WERI-Rb-1 (cell line): ENCODE measurements at regions not wholly inside any gene's neighbourhood (a gene's known extent, or its start where the extent isn't known, plus 50 kb on each side); places are given as distances from the start of the nearest gene placed in this dataset.

ENCODE experiments used
- DNase-seq: peaks from one replicate; pipeline ENCODE4 v3.0.0-alpha.2; 2020
- H3K27ac ChIP-seq: fragments of 250-450 bp; sonication (Bioruptor Pico); 2 replicates; pipeline ENCODE4 v1.5.1; 2020; ENCODE audit warnings: mild to moderate bottlenecking, moderate library complexity
- H3K27me3 ChIP-seq: fragments of 250-450 bp; sonication (Bioruptor Pico); 2 replicates; pipeline ENCODE4 v1.5.1; 2021; ENCODE audit warnings: mild to moderate bottlenecking, low read depth, moderate library complexity; ENCODE audit not compliant: insufficient read depth, severe bottlenecking
- H3K36me3 ChIP-seq: fragments of 250-450 bp; sonication (Bioruptor Pico); 2 replicates; pipeline ENCODE4 v1.5.1; 2020; ENCODE audit warnings: mild to moderate bottlenecking, moderate library complexity
- H3K4me3 ChIP-seq: 2 replicates; pipeline ENCODE4 v1.5.1; 2011; ENCODE audit warnings: low read depth, mild to moderate bottlenecking, control low read depth, low read length
- H3K9me3 ChIP-seq: fragments of 250-450 bp; sonication (Bioruptor Pico); 2 replicates; pipeline ENCODE4 v1.5.1; 2021; ENCODE audit warnings: mild to moderate bottlenecking, moderate library complexity; ENCODE audit not compliant: severe bottlenecking
- TF ChIP-seq, protein P1 (sequence below): IDR thresholded peaks from 2 replicates; pipeline ENCODE4 v1.5.1; 2011; ENCODE audit warnings: low read depth, mild to moderate bottlenecking, control low read depth, inconsistent platforms, low read length

DNA sequence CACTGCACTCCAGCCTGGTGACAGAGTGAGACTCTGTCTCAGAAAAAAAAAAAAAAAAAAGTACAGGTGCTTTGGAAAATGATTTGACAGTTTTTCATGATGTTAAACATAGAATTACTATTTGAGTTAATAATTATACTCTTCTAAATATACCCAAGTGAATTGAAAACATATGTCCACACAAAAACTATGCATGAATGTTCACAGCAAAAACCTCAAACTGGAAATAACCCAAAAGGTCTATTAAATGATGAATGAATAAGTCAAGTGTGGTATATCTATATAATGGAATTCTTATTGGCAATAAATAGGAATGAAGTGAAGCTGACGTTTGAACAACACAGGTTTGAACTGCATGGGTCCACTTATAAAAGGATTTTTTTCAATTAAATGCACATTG is 207.2 kb upstream of the DAB2 start:
- H3K9me3 ChIP-seq, result no peaks in the 10 kb centered on the region
- TF ChIP-seq, protein P1, sequence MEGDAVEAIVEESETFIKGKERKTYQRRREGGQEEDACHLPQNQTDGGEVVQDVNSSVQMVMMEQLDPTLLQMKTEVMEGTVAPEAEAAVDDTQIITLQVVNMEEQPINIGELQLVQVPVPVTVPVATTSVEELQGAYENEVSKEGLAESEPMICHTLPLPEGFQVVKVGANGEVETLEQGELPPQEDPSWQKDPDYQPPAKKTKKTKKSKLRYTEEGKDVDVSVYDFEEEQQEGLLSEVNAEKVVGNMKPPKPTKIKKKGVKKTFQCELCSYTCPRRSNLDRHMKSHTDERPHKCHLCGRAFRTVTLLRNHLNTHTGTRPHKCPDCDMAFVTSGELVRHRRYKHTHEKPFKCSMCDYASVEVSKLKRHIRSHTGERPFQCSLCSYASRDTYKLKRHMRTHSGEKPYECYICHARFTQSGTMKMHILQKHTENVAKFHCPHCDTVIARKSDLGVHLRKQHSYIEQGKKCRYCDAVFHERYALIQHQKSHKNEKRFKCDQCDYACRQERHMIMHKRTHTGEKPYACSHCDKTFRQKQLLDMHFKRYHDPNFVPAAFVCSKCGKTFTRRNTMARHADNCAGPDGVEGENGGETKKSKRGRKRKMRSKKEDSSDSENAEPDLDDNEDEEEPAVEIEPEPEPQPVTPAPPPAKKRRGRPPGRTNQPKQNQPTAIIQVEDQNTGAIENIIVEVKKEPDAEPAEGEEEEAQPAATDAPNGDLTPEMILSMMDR, result no peak
- no peaks in the 10 kb centered on the region for H3K27me3 ChIP-seq
- H3K27ac ChIP-seq, result no peak overlapping the region
- no peak for DNase-seq
- no peak overlapping the region for H3K4me3 ChIP-seq
- no peaks in the 10 kb centered on the region for H3K36me3 ChIP-seq

DNA sequence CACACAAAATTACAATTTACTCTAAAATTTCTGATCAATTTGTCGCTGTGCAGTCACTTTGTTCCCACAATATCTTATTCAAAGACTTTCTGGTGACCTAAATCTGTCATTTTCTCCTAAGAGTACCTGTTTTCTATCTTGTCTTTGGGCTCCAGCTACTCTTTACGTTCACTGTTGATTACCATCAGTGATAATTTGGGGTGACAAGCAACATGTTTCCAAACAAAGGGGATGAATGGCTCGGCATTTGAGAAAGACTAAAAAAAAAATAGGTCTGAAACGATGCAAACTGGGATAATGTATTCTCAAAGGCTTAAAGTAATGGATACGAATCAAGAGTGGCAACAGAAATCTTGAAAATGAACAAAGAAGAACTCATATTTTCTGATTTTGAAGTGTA is 205.2 kb upstream of the DAB2 start:
- no peak for DNase-seq
- no peaks in the 10 kb centered on the region for H3K27me3 ChIP-seq
- TF ChIP-seq, protein P1, result no peak
- H3K4me3 ChIP-seq, result no peak overlapping the region
- no peaks in the 10 kb centered on the region for H3K36me3 ChIP-seq
- no peak overlapping the region for H3K27ac ChIP-seq
- H3K9me3 ChIP-seq, result no peaks in the 10 kb centered on the region

DNA sequence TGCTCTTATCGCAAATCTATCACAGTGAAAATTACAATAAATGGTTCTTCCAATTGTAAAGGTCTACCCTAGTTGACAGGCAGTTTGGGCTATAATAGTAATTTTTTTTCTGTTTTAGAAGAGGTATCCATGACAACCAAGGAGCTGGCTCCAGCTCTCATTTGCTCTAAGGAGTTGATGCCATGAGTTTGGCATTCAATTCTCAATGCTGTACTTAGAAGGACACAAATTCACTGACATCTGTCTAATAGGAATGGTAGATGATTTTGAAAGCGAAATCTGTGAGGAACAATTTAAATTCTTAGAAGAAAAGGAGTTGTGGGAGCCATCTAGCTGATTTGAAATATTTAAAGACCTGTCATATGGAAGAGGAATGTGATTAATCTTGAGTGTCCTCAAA is 203.6 kb upstream of the DAB2 start:
- no peak overlapping the region for H3K4me3 ChIP-seq
- no peak overlapping the region for H3K27ac ChIP-seq
- H3K9me3 ChIP-seq, result no peaks in the 10 kb centered on the region
- H3K36me3 ChIP-seq, result no peaks in the 10 kb centered on the region
- TF ChIP-seq, protein P1, result no peak
- no peaks in the 10 kb centered on the region for H3K27me3 ChIP-seq
- DNase-seq, result no peak

DNA sequence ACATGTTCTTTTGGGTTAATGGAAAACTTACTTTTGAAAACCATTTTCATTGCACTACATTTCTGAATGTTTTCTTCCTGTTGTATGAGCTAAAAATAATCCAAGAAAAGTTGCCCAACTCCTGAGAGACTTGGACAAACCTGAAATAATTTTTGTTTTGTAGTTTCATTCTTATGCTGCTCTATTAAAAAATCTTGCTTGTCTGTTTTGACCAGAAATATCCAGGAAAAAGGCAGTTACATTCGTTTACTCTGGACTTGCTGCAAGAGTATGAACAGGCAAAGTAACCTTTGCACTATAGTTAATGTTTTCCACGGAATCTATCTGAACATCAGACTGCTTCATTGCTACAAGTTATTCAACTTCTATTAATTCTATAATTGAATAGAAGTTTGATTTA is 200.1 kb upstream of the DAB2 start:
- Histone ChIP-seq H3K27ac (no peak overlapping the region), H3K4me3 (no peak overlapping the region), H3K9me3 (no peaks in the 10 kb centered on the region), H3K36me3 (no peaks in the 10 kb centered on the region), H3K27me3 (no peaks in the 10 kb centered on the region)
- no peak for DNase-seq
- TF ChIP-seq, protein P1, result no peak

DNA sequence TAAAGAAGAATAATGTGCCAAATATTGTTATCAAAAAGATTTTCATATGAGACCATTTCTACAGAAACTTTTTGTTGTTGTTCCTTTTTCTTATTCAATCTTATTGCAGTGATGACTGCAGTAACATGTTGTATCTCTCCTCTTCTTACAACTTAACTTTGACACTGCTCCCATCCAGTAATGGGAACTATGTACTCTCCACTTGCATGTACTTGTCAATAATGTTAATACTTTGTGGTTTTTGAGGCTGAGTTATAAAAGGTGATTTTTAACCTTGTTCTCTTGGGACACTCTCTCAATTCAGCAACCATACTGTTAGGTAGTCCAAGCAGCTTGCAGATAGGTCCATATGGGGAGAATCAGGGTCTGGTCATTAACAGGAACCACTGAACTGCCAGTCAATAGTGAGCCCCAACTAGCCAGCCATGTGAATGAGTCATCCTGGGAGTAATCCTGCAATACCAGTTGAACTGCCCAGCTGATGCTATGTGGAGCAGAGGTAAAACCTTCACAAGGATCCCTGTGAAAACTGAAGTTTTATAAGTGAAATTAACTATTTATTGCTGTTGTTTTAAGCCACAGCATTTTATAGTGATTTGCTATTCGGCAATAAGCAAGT is 199.6 kb upstream of the DAB2 start:
- Histone ChIP-seq H3K27ac (no peak overlapping the region), H3K4me3 (no peak overlapping the region), H3K27me3 (no peaks in the 10 kb centered on the region), H3K36me3 (no peaks in the 10 kb centered on the region), H3K9me3 (no peaks in the 10 kb centered on the region)
- DNase-seq, result no peak
- TF ChIP-seq, protein P1, result no peak

DNA sequence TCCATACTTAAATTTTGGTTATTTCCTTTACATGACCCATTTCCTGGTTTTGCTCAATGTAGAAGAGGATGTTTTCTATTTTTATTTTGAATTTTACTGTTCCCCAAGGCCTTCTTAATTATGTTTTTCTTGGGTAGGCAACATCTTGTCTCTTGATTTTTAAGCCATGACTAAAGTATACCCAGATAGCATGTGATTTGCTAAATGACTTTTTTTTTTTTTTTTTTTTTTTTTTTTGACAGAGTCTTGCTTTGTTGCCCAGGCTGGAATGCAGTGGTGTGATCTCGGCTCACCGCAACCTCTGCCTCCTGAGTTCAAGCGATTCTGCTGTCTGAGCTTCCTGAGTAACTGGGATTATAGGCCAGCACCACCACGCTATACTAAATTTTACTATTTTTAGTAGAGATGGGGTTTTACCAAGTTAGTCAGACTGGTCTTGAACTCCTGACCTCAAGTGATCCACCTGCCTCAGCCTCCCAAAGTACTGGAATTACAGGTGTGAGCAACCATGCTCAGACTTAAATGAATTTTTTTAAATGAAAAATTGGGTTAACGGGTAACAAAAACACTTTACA is 198.6 kb upstream of the DAB2 start:
- H3K4me3 ChIP-seq, result no peak overlapping the region
- H3K27ac ChIP-seq, result no peak overlapping the region
- H3K36me3 ChIP-seq, result no peaks in the 10 kb centered on the region
- H3K27me3 ChIP-seq, result no peaks in the 10 kb centered on the region
- H3K9me3 ChIP-seq, result no peaks in the 10 kb centered on the region
- DNase-seq, result no peak
- TF ChIP-seq, protein P1, result no peak
